Osteoblast (primary cell): ENCODE measurements at regions not wholly inside any gene's neighbourhood (a gene's known extent, or its start where the extent isn't known, plus 50 kb on each side); places are given as distances from the start of the nearest gene placed in this dataset.

Experiments
- DNase-seq: peaks from one replicate; pipeline ENCODE4 v3.0.0; 2011; ENCODE audit warnings: low spot score, mixed read lengths; ENCODE audit not compliant: insufficient read length; ENCODE audit errors: missing footprints
- H2AFZ ChIP-seq: 2 replicates; pipeline ENCODE4 v1.6.0; 2011; ENCODE audit warnings: mild to moderate bottlenecking, low read length
- H3K27ac ChIP-seq: 2 replicates; pipeline ENCODE4 v1.5.1; 2011; ENCODE audit warnings: mild to moderate bottlenecking, low read depth, low read length, moderate library complexity
- H3K27me3 ChIP-seq: 2 replicates; pipeline ENCODE4 v1.6.0; 2012; ENCODE audit warnings: mild to moderate bottlenecking, control low read depth, inconsistent platforms, low read length, moderate library complexity; ENCODE audit not compliant: insufficient read depth
- H3K36me3 ChIP-seq: 2 replicates; pipeline ENCODE4 v1.5.1; 2011; ENCODE audit warnings: mild to moderate bottlenecking, low read length, control low read depth, moderate library complexity; ENCODE audit not compliant: insufficient read depth
- H3K4me1 ChIP-seq: 2 replicates; pipeline ENCODE4 v1.5.1; 2011; ENCODE audit warnings: mild to moderate bottlenecking, low read length, control low read depth, moderate library complexity; ENCODE audit not compliant: insufficient read depth
- H3K4me2 ChIP-seq: 2 replicates; pipeline ENCODE4 v1.6.0; 2011; ENCODE audit warnings: mild to moderate bottlenecking, low read length; ENCODE audit not compliant: insufficient read depth
- H3K4me3 ChIP-seq: fragments of 200-600 bp; sonication (generic); 3 replicates; pipeline ENCODE4 v1.5.1; 2012; ENCODE audit warnings: mild to moderate bottlenecking, low read length, inconsistent platforms; ENCODE audit not compliant: insufficient read depth
- H3K79me2 ChIP-seq: 2 replicates; pipeline ENCODE4 v1.6.0; 2012; ENCODE audit warnings: mild to moderate bottlenecking, low read length, control low read depth, inconsistent platforms; ENCODE audit not compliant: insufficient read depth
- H3K9me3 ChIP-seq: 2 replicates; pipeline ENCODE4 v1.5.1; 2011; ENCODE audit warnings: low read depth, low read length, control low read depth
- H4K20me1 ChIP-seq: 2 replicates; pipeline ENCODE4 v1.6.0; 2012; ENCODE audit warnings: mild to moderate bottlenecking, low read length, control low read depth; ENCODE audit not compliant: insufficient read depth
- CTCF ChIP-seq: IDR thresholded peaks from 2 replicates; pipeline ENCODE4 v1.5.1; 2011; ENCODE audit warnings: mild to moderate bottlenecking, low read depth, low read length, moderate library complexity; ENCODE audit errors: extremely low read depth

GRCh38 chr22:48268771-48269552, 1506.5 kb downstream of the TBC1D22A start:
- Histone ChIP-seq H3K36me3 (no peaks in the 10 kb centered on the region), H2AFZ (no peak overlapping the region), H3K4me3 (no peak overlapping the region), H3K9me3 (peaks cover 2% of the 10 kb centered on the region), H3K27ac (no peak overlapping the region), H3K27me3 (no peaks in the 10 kb centered on the region), H3K4me2 (no peak overlapping the region), H4K20me1 (no peaks in the 10 kb centered on the region), H3K4me1 (no peaks in the 10 kb centered on the region), H3K79me2 (no peaks in the 10 kb centered on the region)
- TF ChIP-seq CTCF, result no peak
- peak; percentile 26 for DNase-seq

GRCh38 chr22:48268293-48268692, 1505.8 kb downstream of the TBC1D22A start:
- no peaks in the 10 kb centered on the region for H3K4me1 ChIP-seq
- no peaks in the 10 kb centered on the region for H3K36me3 ChIP-seq
- no peak for TF ChIP-seq CTCF
- peaks cover 2% of the 10 kb centered on the region for H3K9me3 ChIP-seq
- no peaks in the 10 kb centered on the region for H4K20me1 ChIP-seq
- H3K4me3 ChIP-seq, result no peak overlapping the region
- no peaks in the 10 kb centered on the region for H3K27me3 ChIP-seq
- no peak overlapping the region for H3K27ac ChIP-seq
- H2AFZ ChIP-seq, result no peak overlapping the region
- H3K4me2 ChIP-seq, result no peak overlapping the region
- DNase-seq, result no peak
- no peaks in the 10 kb centered on the region for H3K79me2 ChIP-seq

GRCh38 chr22:48267681-48268080, 1505.2 kb downstream of the TBC1D22A start:
- no peaks in the 10 kb centered on the region for H3K27me3 ChIP-seq
- no peak overlapping the region for H3K27ac ChIP-seq
- no peaks in the 10 kb centered on the region for H3K36me3 ChIP-seq
- no peak overlapping the region for H3K4me3 ChIP-seq
- no peaks in the 10 kb centered on the region for H4K20me1 ChIP-seq
- no peaks in the 10 kb centered on the region for H3K79me2 ChIP-seq
- no peaks in the 10 kb centered on the region for H3K4me1 ChIP-seq
- DNase-seq, result peak; percentile 22
- no peak for TF ChIP-seq CTCF
- H3K9me3 ChIP-seq, result peaks cover 2% of the 10 kb centered on the region
- H2AFZ ChIP-seq, result no peak overlapping the region
- no peak overlapping the region for H3K4me2 ChIP-seq

GRCh38 chr22:48265000-48265625, 1502.7 kb downstream of the TBC1D22A start:
- DNase-seq, result peak; percentile 32

More at GRCh38 chr22:48265000-48265625, 1502.7 kb downstream of the TBC1D22A start:
- Histone ChIP-seq H3K27ac (no peak overlapping the region), H3K36me3 (no peaks in the 10 kb centered on the region), H3K79me2 (no peaks in the 10 kb centered on the region), H2AFZ (no peak overlapping the region), H3K4me1 (no peaks in the 10 kb centered on the region), H3K9me3 (no peaks in the 10 kb centered on the region), H4K20me1 (no peaks in the 10 kb centered on the region), H3K4me2 (no peak overlapping the region), H3K27me3 (no peaks in the 10 kb centered on the region), H3K4me3 (no peak overlapping the region)
- no peak for TF ChIP-seq CTCF
